ENCODE measurements at regions not wholly inside any gene's neighbourhood (a gene's known extent, or its start where the extent isn't known, plus 50 kb on each side); places are given as distances from the start of the nearest gene placed in this dataset.

- Histone ChIP-seq H3K4me3 (replicated peaks; ENCODE audit: insufficient read depth, low read length) (no peak overlapping the region), H3K27me3 (ENCODE audit: insufficient read depth, poor library complexity, severe bottlenecking) (peaks cover 9% of the 10 kb centered on the region), H3K27ac (replicated peaks) (no peak overlapping the region)
- no peak for DNase-seq (ENCODE audit: low read depth in 1 of 2, low spot score in 1 of 2)
- TF ChIP-seq POLR2AphosphoS5 (IDR thresholded peaks at IDR 0.05; ENCODE audit: low read depth) (no peak), SPI1 (IDR thresholded peaks at IDR 0.05; ENCODE audit: borderline replicate concordance, low read depth) (no peak), CTCF (IDR thresholded peaks at IDR 0.05; ENCODE audit: insufficient read depth, low read length) (no peak), REST (IDR thresholded peaks at IDR 0.05; ENCODE audit: insufficient replicate concordance, low read depth) (no peak), GABPA (IDR thresholded peaks at IDR 0.05; ENCODE audit: low read depth) (no peak)
These were observed 116.3 kb downstream of the NAV1 start for GRCh38 chr1:201655243-201655642.

- DNase-seq (ENCODE audit: low read depth in 1 of 2, low spot score in 1 of 2): no peak
- TF ChIP-seq CTCF (IDR thresholded peaks at IDR 0.05; ENCODE audit: insufficient read depth, low read length) (no peak), GABPA (IDR thresholded peaks at IDR 0.05; ENCODE audit: low read depth) (no peak), REST (IDR thresholded peaks at IDR 0.05; ENCODE audit: insufficient replicate concordance, low read depth) (no peak), SPI1 (IDR thresholded peaks at IDR 0.05; ENCODE audit: borderline replicate concordance, low read depth) (no peak), POLR2AphosphoS5 (IDR thresholded peaks at IDR 0.05; ENCODE audit: low read depth) (no peak)
- Histone ChIP-seq H3K27ac (replicated peaks) (no peak overlapping the region), H3K27me3 (ENCODE audit: insufficient read depth, poor library complexity, severe bottlenecking) (peaks cover 3% of the 10 kb centered on the region), H3K4me3 (replicated peaks; ENCODE audit: insufficient read depth, low read length) (no peak overlapping the region)
These were observed 117.0 kb downstream of the NAV1 start for GRCh38 chr1:201655910-201656309.

- no peak overlapping the region for H3K4me3 ChIP-seq (replicated peaks; ENCODE audit: insufficient read depth, low read length)
- TF ChIP-seq REST (IDR thresholded peaks at IDR 0.05; ENCODE audit: insufficient replicate concordance, low read depth) (no peak), CTCF (IDR thresholded peaks at IDR 0.05; ENCODE audit: insufficient read depth, low read length) (no peak), GABPA (IDR thresholded peaks at IDR 0.05; ENCODE audit: low read depth) (no peak), SPI1 (IDR thresholded peaks at IDR 0.05; ENCODE audit: borderline replicate concordance, low read depth) (no peak), POLR2AphosphoS5 (IDR thresholded peaks at IDR 0.05; ENCODE audit: low read depth) (no peak)
- H3K27ac ChIP-seq (replicated peaks): no peak overlapping the region
- H3K27me3 ChIP-seq (ENCODE audit: insufficient read depth, poor library complexity, severe bottlenecking): no peaks in the 10 kb centered on the region
- no peak for DNase-seq (ENCODE audit: low read depth in 1 of 2, low spot score in 1 of 2)
These were observed 117.5 kb downstream of the NAV1 start for GRCh38 chr1:201656311-201657032.

Data from HL-60 (cell line).